H9 (cell line): ENCODE measurements at regions not wholly inside any gene's neighbourhood (a gene's known extent, or its start where the extent isn't known, plus 50 kb on each side); places are given as distances from the start of the nearest gene placed in this dataset.

Source experiments
- DNase-seq: peaks from one replicate; pipeline ENCODE4 v3.0.0-alpha.2; 2017
- H2AFZ ChIP-seq: one replicate; pipeline ENCODE4 v1.6.1; 2013; ENCODE audit warnings: mild to moderate bottlenecking, low read length, control low read depth, moderate library complexity
- H2AK5ac ChIP-seq: 2 replicates; pipeline ENCODE4 v1.6.1; 2013; ENCODE audit warnings: low read length, control low read depth, mixed read lengths; ENCODE audit not compliant: insufficient read length
- H2BK120ac ChIP-seq: one replicate; pipeline ENCODE4 v1.6.1; 2013; ENCODE audit warnings: low read depth, mild to moderate bottlenecking, low read length, control low read depth, inconsistent platforms; ENCODE audit not compliant: poor library complexity, severe bottlenecking
- H2BK12ac ChIP-seq: 2 replicates; pipeline ENCODE4 v1.6.1; 2013; ENCODE audit warnings: low read length, control low read depth, mixed read lengths, low read depth; ENCODE audit not compliant: insufficient read length
- H2BK15ac ChIP-seq: 2 replicates; pipeline ENCODE4 v1.6.1; 2013; ENCODE audit warnings: low read depth, low read length, control low read depth
- H2BK20ac ChIP-seq: one replicate; pipeline ENCODE4 v1.6.1; 2013; ENCODE audit warnings: low read depth, mild to moderate bottlenecking, low read length, control low read depth, inconsistent platforms; ENCODE audit not compliant: poor library complexity, severe bottlenecking
- H2BK5ac ChIP-seq: 2 replicates; pipeline ENCODE4 v1.6.1; 2013; ENCODE audit warnings: low read length, control low read depth, mixed read lengths; ENCODE audit not compliant: insufficient read length
- H3K14ac ChIP-seq: 2 replicates; pipeline ENCODE4 v1.6.1; 2013; ENCODE audit warnings: low read length, control low read depth; ENCODE audit not compliant: insufficient read depth
- H3K18ac ChIP-seq: 2 replicates; pipeline ENCODE4 v1.6.1; 2013; ENCODE audit warnings: low read depth, mild to moderate bottlenecking, mixed read lengths, low read length, control low read depth; ENCODE audit not compliant: insufficient read length
- H3K23ac ChIP-seq: 2 replicates; pipeline ENCODE4 v1.6.1; 2013; ENCODE audit warnings: low read length, control low read depth, mixed read lengths, low read depth; ENCODE audit not compliant: insufficient read length
- H3K23me2 ChIP-seq: 2 replicates; pipeline ENCODE4 v1.6.1; 2013; ENCODE audit warnings: low read depth, mild to moderate bottlenecking, mixed read lengths, low read length, control low read depth; ENCODE audit not compliant: insufficient read length, poor library complexity, severe bottlenecking
- H3K27ac ChIP-seq: 2 replicates; pipeline ENCODE4 v1.5.1; 2013; ENCODE audit warnings: low read length, control low read depth, mixed read lengths, low read depth; ENCODE audit not compliant: insufficient read length
- H3K27me3 ChIP-seq: 2 replicates; pipeline ENCODE4 v1.6.1; 2013; ENCODE audit warnings: low read length, control low read depth, inconsistent platforms; ENCODE audit not compliant: insufficient read depth
- H3K4ac ChIP-seq: 2 replicates; pipeline ENCODE4 v1.6.1; 2013; ENCODE audit warnings: low read depth, mild to moderate bottlenecking, control low read depth, inconsistent platforms, low read length, moderate library complexity
- H3K4me1 ChIP-seq: 2 replicates; pipeline ENCODE4 v1.6.1; 2013; ENCODE audit warnings: low read length, control low read depth, inconsistent platforms; ENCODE audit not compliant: insufficient read depth
- H3K4me2 ChIP-seq: 2 replicates; pipeline ENCODE4 v1.6.1; 2013; ENCODE audit warnings: low read length, control low read depth, mixed read lengths; ENCODE audit not compliant: insufficient read length, insufficient read depth
- H3K56ac ChIP-seq: 2 replicates; pipeline ENCODE4 v1.6.1; 2013; ENCODE audit warnings: low read depth, mild to moderate bottlenecking, mixed read lengths, low read length, control low read depth; ENCODE audit not compliant: insufficient read length
- H3K79me1 ChIP-seq: 2 replicates; pipeline ENCODE4 v1.6.1; 2013; ENCODE audit warnings: low read depth, mild to moderate bottlenecking, moderate library complexity, low read length, control low read depth, inconsistent platforms; ENCODE audit not compliant: insufficient read depth, poor library complexity, severe bottlenecking
- H3K79me2 ChIP-seq: 2 replicates; pipeline ENCODE4 v1.6.1; 2013; ENCODE audit warnings: low read length, control low read depth, inconsistent platforms; ENCODE audit not compliant: insufficient read depth
- H3K9ac ChIP-seq: 2 replicates; pipeline ENCODE4 v1.6.1; 2013; ENCODE audit warnings: low read length, control low read depth, mixed read lengths; ENCODE audit not compliant: insufficient read length; ENCODE audit errors: extremely low read depth
- H3K9me3 ChIP-seq: one replicate; pipeline ENCODE4 v1.6.1; 2013; ENCODE audit warnings: low read depth, low read length, inconsistent platforms; ENCODE audit not compliant: control insufficient read depth
- H3T11ph ChIP-seq: one replicate; pipeline ENCODE4 v1.6.1; 2013; ENCODE audit warnings: mild to moderate bottlenecking, low read length, control low read depth, inconsistent platforms
- H4K20me1 ChIP-seq: one replicate; pipeline ENCODE4 v1.6.1; 2013; ENCODE audit not compliant: control insufficient read depth, insufficient read length, insufficient read depth
- H4K5ac ChIP-seq: 2 replicates; pipeline ENCODE4 v1.6.1; 2013; ENCODE audit warnings: low read depth, mild to moderate bottlenecking, mixed read lengths, low read length, control low read depth; ENCODE audit not compliant: insufficient read length
- H4K8ac ChIP-seq: replicated peaks from 2 replicates; pipeline ENCODE4 v1.6.1; 2013; ENCODE audit warnings: low read length, control low read depth, mixed read lengths, low read depth; ENCODE audit not compliant: insufficient read length
- H4K91ac ChIP-seq: 2 replicates; pipeline ENCODE4 v1.6.1; 2013; ENCODE audit warnings: low read depth, mild to moderate bottlenecking, moderate library complexity, mixed read lengths, low read length, control low read depth; ENCODE audit not compliant: insufficient read length
- H3K27ac Mint-ChIP-seq, 3 experiments: 2 replicates in 2 of 3; 3 replicates in 1 of 3; pipeline ENCODE4 v1.8.0; 2020 to 2021; ENCODE audit warnings: mixed read lengths in 3 of 3, mild to moderate bottlenecking in 1 of 3, moderate library complexity in 1 of 3
- H3K27me3 Mint-ChIP-seq: 2 replicates; pipeline ENCODE4 v1.8.0; 2021; ENCODE audit warnings: low read depth, mild to moderate bottlenecking, moderate library complexity, mixed read lengths
- H3K36me3 Mint-ChIP-seq, 3 experiments: 2 replicates in 2 of 3; 3 replicates in 1 of 3; pipeline ENCODE4 v1.8.0; 2020 to 2021; ENCODE audit warnings: low read depth in 3 of 3, mixed read lengths in 3 of 3; ENCODE audit not compliant: insufficient read depth in 1 of 3
- H3K4me1 Mint-ChIP-seq, 2 experiments: 2 replicates each; pipeline ENCODE4 v1.8.0; 2020; ENCODE audit warnings: mixed read lengths in 2 of 2
- H3K4me3 Mint-ChIP-seq, 2 experiments: 2 replicates in 1 of 2; 3 replicates in 1 of 2; pipeline ENCODE4 v1.8.0; 2020 to 2021; ENCODE audit warnings: mild to moderate bottlenecking in 2 of 2, mixed read lengths in 2 of 2, moderate library complexity in 1 of 2
- H3K9me3 Mint-ChIP-seq, 2 experiments: 2 replicates in 1 of 2; 3 replicates in 1 of 2; pipeline ENCODE4 v1.8.0; 2020; ENCODE audit warnings: mild to moderate bottlenecking in 2 of 2, mixed read lengths in 2 of 2, moderate library complexity in 1 of 2
- CTCF ChIP-seq: fragments of 200-600 bp; sonication (generic); conservative IDR thresholded peaks from 3 replicates; pipeline ENCODE4 v1.8.0; 2021; ENCODE audit warnings: antibody characterized with exemption, mild to moderate bottlenecking
- WGBS: extraction: QIAGEN DNeasy Blood & Tissue Kit; methylation state at CpG from one replicate; pipeline ENCODE4 v1.1.7; 2013; ENCODE audit warnings: missing lambda C conversion rate, low lambda C conversion rate, mixed read lengths; ENCODE audit not compliant: insufficient read length; ENCODE audit errors: extremely low coverage; 5-methylcytosine and 5-hydroxymethylcytosine counted together

DNA sequence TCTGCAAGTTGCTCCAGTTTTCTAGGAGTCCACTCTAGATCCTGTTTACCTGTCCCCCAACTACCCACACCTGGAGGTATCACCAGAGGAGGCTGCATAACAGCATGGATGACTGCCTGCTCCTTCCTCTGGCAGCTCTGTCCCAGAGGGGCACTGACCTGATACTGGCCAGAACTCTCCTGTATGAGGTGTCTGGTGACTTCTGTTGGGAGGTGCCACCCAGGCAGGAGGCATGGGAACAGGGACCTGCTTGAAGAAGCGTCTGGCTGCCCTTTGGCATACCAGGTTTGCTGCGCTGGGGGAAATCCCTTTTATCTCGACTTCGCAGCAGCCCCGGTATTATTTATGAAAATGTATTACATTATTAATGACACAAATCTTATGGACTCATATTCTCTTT, 1163.6 kb downstream of the NSUN3 start:
- no peak overlapping the region for H3T11ph ChIP-seq
- no peak overlapping the region for H3K4me2 ChIP-seq
- no peaks in the 10 kb centered on the region for H3K9me3 ChIP-seq
- no peaks in the 10 kb centered on the region for H3K79me1 ChIP-seq
- no peaks in the 10 kb centered on the region for H3K23me2 ChIP-seq
- DNase-seq: no peak
- no peak overlapping the region for H3K23ac ChIP-seq
- H2BK15ac ChIP-seq: no peak overlapping the region
- H3K27ac ChIP-seq: no peak overlapping the region
- no peaks in the 10 kb centered on the region for H3K79me2 ChIP-seq
- H2AK5ac ChIP-seq: no peak overlapping the region
- no peak overlapping the region for H2BK20ac ChIP-seq
- H2BK120ac ChIP-seq: no peak overlapping the region
- no peak overlapping the region for H3K4ac ChIP-seq
- no peaks in the 10 kb centered on the region for H4K20me1 ChIP-seq
- H3K14ac ChIP-seq: no peak overlapping the region
- peaks cover 10 to 40% (median 17%) of the 10 kb centered on the region in 3 experiments for H3K36me3 Mint-ChIP-seq
- no peak overlapping the region for H4K8ac ChIP-seq
- H2BK5ac ChIP-seq: no peak overlapping the region
- no peak for TF ChIP-seq CTCF
- H3K18ac ChIP-seq: no peak overlapping the region
- H3K4me3 Mint-ChIP-seq: no peak overlapping the region
- no peak overlapping the region for H2AFZ ChIP-seq
- no peak overlapping the region for H3K27ac Mint-ChIP-seq
- WGBS: no CpG with 5 or more reads among the region's 5 CpGs
- peaks cover 24 to 40% of the 10 kb centered on the region in 2 experiments for H3K9me3 Mint-ChIP-seq
- no peak overlapping the region for H4K5ac ChIP-seq
- no peak overlapping the region for H4K91ac ChIP-seq
- no peaks in the 10 kb centered on the region for H3K27me3 ChIP-seq
- H2BK12ac ChIP-seq: no peak overlapping the region
- H3K56ac ChIP-seq: no peak overlapping the region
- no peaks in the 10 kb centered on the region for H3K27me3 Mint-ChIP-seq
- peaks cover 0 to 4% of the 10 kb centered on the region in 2 experiments; a peak in 1 of 4 replicates for H3K4me1 Mint-ChIP-seq
- no peak overlapping the region for H3K9ac ChIP-seq
- H3K4me1 ChIP-seq: no peaks in the 10 kb centered on the region
